ENCODE measurements at regions not wholly inside any gene's neighbourhood (a gene's known extent, or its start where the extent isn't known, plus 50 kb on each side); places are given as distances from the start of the nearest gene placed in this dataset.

DNA sequence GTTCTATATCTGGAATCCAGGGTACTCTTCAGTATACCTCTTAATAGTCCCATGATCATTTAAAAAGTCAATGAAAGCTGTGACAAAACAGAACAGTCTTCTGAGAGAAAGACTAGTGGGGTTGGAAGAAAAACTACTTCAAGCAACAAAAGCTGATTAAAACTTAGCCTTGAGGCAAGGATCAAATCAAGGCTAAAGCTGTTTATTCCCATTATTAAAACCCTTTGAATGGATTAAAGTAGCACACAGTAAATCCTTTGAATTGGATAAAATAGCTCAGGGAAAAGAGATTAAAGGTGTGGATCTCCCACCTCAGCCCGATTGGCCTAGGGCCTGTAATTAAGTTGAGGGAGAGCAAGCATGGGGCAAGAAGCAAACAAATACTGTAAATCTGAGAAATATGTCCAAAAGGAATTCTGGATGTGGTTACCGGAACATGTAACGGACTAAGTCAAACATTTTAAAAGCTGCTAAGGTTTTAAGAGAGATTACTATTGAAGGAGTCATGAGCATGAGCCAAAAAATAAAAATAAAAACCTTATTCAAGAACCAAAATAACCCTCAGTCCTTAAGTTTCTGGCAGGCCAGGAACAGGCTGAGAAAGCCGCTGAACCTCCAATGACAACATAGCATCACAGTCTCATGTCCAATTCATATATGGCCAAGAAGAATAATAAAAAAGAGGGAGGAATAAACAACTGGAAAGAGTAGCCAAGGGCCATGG is 257.3 kb upstream of the NEIL3 start:
- DNase-seq: no peak

DNA sequence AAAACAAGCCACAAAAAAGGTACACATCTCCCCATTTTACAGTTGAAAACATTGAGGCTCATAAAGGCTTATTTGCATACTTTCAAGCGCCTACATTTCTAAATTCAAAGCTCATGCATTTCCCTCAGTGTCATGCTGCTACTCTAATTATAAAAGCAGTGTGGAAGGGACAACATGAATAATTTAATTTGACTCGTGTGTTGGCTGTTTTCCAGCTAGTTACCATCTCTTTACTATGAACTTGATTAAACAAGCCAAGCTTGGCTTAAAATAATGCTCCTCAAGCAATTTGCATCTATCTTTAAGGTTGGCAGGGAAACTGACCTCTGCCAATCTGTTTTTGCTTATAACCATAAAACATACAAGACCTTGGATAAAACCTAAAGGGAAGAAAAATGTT is 252.5 kb upstream of the NEIL3 start:
- DNase-seq: no peak

DNA sequence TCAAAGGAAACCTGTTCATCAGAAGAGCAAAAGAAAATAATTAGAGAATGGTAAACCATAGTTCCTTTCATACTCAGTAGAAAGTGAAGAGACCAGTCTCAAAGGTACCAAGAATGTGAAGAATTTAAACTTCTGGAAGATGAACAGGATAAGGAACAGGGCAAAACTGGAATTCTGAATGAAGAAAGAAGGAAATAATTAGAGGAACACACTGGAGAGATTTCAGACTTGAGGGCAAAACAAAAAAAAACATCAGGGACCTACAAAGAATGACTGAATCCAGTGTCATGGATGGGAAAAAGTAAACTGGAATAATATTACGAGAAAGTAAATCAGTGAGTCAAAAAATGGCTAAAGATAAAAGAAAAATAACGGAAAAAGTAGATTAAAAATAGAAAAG is 245.6 kb upstream of the NEIL3 start:
- DNase-seq: no peak

DNA sequence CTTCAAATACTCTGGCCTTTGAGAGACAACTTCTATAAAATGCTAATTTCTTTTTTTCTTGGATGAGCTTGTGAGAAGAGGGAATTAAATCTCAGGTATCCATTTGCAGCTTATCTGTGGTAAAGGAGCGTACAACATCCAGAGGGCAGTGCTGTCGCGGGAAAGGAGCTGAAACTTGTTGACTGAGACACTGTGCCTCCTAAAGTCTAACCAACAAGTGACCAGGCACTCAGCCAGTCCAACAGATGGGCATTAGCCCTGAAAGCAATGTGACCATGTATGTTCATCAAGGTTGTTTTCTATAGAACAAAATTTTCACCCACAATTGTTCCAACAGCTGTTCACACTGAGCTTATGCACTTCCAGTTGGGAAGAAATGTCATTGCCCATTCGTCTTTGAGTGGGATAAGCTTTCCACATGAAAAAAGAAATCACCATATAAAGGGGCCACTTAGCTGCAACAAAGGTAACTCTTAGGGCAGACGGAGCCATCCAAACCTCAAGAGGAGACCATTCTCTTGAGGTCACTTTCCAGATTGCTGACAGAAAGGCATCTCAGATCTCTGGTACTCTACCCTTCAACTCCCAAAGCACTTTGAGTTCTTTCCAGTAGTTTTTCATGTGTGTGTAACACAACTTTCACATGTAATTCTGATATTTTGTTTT is 244.8 kb upstream of the NEIL3 start:
- DNase-seq: no peak

DNA sequence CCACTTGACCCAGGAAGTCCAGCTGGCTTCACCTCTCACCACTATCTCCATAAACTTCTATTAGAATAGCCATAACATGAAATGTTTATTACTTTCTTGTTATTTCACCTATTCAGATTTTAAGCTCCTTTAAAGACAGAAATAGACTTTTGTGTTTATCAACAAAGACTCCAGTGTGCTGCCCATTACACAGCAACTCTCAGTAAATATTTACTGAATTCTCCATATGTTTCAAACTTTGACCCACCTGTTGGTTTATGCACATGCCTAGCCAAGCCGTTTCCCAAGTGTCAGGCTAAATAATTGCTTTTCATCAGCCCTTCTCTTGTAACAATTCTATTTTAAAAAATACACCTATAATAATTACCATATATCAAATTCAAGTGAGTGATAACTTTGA is 242.9 kb upstream of the NEIL3 start:
- DNase-seq: no peak

DNA sequence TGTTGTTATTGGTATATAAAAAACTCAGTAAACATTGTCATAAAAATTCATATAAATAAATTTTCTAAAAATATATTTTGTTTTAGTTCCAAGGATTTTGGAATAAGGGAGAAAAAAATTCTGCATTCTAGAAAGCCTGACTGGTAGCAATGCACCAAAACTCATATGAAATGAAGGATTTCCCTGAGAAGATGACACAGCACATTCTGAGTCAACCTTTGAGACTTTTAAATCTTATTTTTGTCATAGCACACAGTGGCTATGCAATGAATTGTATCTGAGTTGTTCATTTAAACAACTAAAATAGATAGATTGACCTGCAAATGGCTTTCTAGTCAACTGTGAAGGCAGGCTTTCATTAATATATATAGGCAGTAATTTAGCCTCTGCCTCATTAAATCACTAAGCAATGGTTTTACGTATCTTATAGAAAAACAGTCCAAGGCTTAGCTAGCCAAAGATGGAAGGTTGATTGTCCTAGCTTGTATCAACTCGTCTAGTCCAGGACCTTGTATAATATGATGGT is 239.1 kb upstream of the NEIL3 start:
- DNase-seq: no peak

DNA sequence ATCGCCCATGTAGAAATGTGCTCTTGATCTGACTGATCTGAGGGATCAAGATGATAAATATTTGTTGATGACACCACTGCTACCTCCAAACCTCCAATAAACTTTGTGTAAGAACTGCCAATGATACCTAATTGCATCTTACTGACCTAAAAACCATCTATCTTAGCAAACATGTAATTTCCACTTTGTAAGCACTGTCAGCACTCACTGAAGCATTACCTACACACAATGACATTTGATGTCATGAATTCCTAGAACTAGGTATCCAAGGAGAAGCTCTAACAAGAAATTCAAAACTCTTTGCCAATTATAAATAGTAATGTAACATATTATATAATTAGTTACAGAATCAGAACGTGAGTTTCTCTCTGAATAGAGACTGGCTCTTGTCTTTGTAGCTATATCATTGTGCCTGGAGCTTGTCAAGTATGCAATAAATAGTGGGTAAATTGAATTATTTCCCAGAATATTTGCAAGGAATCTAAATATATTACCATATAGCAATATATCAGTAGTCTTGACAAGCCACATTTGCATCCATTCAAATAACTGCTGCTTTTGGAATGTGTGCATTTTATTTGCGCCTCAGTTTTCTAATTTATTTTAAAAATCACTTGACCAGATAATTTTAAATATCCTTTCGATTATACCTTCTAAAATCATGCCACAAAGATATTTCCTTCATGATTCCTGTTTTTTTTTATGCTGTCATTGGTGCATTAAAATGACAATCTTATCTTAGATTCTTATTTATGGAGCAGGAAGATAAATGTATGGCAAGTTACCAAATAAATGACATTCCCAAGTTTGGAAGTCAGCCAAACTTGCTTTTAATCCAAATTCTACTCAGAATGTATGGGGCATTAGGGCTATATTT is 232.3 kb upstream of the NEIL3 start:
- no peak for DNase-seq

DNA sequence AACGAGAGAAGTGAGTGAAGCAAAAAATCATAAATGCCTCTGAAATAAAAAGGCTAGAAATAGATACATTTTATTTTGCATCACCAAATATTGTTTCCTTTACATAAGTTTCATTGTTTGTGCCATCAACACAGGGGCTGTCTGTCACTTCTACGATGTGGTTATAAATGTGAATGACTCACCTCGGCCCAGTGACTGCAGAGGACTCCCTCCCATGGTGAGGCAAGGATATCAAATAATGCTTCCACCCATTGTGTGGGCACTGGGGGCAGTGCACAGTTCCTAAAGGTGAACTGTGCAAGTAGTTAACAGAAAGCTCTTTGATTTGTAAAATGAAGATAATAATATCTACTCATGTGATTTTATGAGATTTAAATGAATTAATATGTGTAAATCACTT is 230.3 kb upstream of the NEIL3 start:
- no peak for DNase-seq

DNA sequence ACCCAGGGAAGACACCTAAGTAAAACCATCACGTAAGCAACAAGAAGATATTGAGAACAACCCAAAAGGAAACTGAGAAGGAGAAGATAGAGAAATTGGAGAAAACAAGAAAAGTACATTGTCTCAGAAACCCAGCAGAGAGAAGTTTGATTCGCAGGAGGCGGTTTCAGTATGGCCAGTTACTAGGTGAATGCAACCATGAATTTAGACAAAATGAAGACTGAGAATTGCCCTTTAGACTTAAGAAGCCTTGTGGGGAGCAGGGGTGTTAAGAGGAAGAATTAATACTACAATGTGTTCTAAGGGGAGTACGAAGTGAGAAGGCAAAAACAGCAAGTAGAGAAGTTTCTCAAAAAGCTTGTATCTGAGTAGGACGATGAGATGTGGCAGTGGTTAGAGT is 229.3 kb upstream of the NEIL3 start:
- no peak for DNase-seq

DNA sequence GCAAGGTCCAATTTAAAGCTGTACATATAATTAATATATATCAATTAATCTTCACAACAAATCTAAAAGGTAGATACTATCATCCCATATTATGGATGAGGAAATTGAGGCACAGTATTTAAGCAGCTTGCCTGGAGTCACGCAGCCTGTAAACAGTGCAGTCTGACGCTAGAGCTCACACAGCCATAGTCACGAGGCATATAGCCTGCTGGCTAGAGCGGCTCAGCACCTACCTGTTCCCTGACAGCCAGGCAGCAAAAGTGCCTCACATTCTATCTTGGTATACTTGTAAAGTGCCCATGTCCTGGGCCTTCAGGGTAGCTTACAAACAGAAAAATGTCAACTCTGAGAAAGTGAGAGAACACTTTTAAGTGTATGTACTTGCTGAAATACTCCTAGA is 222.6 kb upstream of the NEIL3 start:
- no peak for DNase-seq

DNA sequence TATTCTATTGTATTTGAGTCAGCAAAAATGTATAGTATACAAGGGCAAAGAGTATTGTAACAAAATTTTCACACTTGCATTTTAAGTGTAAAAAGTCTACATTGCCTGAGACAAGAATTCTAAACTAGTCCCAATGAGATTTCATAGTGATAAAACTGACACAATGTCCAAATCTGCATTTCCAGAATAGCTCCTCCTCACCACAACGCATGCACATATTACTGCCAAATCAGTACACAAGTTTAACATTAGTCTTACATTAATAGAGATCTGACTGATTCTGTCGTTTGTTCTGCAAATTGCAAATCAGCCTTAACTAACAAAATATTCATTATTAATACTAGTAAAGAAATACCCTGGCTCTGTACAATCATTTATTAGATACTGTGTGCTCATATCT is 222.2 kb upstream of the NEIL3 start:
- DNase-seq: no peak

DNA sequence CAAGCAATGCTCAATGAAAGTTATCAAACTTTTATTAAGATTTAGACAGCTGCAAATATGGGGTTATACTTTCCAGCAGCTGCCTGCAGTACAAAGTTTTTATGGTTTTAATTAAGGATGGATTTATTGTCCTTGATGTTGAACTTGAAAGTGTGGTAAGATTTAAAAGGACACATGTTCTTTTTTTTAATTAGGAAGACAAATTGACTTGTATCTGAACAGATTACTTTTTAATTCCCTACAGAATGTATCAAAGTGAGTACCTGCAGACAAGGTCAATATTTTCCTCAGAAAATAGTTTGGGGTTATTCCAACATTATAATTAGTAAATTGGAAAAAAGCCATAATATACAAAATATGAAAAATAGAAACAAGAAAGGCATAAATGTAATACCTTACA is 218.2 kb upstream of the NEIL3 start:
- DNase-seq: no peak

DNA sequence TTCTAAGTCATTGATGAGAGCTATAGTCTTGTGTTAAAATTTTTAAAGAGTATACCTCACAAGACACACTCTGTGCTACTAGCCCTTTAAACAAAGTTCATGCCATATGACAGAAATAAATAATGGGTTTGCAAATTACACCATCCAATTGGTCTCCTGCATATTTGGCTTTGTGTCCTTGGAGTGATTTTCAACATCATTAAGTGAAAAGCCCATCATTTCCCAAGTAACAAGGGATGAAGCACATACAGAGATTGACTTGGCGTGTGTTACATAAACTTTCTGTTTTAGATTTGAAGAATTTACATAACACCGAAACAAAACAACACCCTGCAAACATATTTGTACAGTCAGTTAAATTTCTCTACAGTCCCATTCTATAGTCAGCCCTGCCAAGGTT is 216.9 kb upstream of the NEIL3 start:
- DNase-seq: no peak

DNA sequence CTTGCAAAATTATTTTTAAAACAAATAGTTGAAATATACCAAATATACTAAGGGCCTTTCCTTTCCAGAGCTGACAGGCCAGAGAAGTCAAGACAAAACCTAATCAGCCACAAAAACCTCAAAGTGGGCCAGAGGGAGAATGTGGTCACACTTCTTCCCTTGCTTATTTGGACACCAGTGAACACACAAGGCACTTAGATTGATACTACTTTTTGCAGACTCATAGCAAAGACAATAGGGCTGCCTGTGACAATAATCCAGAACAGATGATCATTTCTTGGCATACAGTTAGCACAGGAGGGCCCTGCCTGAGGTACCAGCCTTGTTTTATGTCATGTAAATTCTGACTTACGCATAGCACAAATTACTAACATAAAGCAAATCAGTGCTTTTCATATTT is 215.7 kb upstream of the NEIL3 start:
- DNase-seq: no peak

DNA sequence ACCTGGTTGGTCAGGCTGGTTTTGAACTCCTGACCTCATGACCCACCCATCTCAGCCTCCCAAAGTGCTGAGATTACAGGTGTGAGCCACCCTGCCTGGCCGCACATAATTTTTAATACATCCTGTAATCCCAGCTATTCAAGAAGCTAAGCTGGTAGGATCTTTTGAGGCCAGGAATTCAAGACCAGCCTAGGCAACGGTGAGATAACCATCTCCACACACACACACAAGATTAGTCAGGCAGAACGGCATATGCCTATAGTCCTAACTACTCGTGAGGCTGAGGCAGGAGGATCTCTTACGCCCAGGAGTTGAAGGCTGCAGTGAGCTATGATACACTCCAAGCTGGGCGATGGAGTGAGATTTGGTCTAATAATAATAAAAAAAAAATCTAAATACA is 212.4 kb upstream of the NEIL3 start:
- no peak for DNase-seq

DNA sequence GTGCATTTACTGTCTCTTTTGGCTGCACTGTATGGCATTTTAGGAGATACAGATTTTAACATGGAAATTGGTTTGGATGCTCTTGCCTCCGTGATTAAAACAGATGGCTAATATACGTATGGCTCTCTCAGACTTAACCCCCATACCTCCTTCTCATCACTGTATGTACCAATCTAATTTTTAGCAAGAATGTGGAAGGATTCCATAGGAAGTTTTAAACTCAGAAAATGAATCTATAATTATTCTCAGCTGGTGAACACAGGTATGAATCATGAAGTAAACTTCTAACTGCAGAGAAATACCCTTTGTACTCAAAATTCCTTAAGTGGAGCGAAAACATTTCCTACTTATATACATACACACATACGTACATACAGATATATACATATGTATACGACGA is 210.5 kb upstream of the NEIL3 start:
- DNase-seq: no peak

DNA sequence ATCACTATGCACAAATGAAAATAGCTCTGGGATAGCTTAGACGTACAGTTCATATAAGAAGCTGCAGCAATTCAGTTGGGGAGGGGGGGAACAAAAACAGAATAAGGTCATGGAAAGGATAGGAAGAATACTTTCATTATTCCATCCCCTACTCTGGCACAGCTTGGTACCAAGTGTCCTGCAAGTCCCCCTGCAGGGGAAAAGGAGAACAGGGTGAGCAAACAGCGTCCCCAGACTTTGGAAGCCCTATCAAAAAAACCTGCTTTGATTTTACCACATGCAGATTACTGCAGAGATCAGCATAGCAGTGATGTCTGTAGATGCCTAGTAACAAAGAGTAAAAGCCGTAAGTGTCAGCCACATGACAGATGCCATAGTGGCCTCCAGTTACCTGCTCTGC is 209.4 kb upstream of the NEIL3 start:
- DNase-seq: no peak

DNA sequence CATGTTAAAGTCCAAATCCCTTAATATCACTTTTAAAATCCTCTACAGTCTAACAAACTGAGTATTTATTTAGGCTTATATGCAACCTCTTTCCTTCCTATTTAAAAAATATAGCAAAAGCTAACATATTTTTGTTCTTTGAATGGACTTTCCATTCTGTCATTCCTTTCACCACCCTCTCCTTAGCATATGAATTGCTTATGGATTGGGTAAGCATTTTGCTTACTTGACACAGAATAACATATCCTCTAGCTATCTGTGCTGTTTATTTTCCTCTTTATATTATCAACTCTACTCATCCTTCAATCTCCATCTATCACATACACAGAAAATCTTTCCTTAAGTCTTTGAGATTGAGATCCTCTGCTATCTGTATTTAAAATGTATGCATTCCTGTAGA is 206.1 kb upstream of the NEIL3 start:
- DNase-seq: no peak

DNA sequence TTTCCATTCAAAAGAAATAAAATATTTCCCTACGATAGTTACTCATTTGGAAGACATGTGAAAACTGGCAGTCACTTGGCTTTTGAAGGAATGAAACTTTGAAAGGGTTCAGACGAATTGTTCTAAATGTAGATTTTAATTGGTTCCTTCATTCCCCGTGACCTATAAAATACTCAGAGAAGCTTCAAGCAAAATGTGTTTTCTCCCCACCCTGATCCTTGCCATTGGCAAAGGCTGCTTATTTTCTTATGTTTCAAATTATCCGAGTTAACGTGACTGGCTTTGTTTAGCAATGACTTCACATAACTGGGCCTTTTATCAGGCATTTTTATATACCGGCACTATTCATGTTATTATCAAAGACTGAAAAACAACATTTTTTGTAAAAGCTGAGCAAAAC is 204.1 kb upstream of the NEIL3 start:
- no peak for DNase-seq

DNA sequence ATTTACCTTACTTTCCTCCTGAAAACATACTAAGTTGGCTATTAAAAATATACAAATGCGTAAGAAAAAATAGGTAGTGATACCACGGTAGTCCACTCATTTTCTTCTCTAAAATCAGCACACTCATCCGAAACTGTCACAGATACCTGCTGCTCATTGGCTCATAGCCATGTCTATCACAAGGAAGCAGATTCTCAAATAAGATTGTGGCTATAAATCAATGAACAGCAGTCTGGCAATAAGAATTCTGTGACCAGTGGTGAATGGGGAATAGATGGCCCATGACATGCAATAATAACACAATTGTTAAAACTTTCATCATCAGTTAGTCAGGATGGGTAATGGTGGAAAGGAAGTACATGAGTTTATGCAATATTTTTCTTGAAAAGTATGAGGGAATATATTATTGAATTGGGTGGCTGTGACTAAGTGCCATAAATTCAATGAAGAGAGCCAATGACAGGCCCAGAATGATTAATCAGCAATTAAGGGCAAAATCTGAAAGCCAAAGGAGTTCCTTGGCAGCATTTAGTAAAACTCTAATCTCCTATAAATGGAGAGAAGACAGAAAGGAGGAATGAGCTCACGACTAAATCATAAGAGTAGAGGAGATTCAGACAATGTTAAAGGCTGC is 202.3 kb upstream of the NEIL3 start:
- DNase-seq: no peak

DNA sequence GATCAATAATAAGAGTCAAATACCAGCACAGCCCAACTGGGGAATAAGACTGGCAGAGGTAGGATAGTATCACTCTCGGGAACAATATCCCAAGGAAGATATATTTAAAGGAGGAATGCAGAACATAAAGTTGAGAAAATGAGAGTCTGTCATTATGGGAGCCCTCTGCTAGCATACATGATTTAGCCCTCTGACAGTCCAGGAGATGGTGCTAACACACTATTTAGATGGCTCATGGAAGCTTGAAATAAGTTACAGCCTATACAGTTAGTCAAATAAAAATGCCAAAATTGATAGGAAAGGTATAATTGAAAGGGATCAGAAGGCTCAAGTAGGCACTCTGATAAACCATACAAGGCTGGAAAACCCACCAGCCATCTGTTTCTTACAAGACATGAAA is 201.0 kb upstream of the NEIL3 start:
- no peak for DNase-seq

DNA sequence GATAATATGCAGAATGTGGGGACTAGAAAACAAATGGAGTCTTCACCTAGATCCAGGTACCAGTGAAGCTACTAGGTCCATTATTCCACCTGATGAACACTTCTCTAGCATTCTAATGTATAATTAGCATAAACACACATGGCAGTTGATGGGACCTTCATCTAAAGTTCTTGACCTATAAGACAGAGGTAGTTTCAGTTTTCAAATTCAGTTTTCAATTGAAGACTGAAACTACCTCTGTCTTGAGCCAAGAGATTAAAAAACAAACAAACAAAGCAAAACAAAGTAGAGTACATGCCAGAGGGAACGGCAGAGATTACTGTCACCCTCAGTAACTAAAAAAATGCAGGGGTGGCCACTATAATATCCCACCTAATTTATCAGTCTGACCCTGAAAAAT is 199.9 kb upstream of the NEIL3 start:
- no peak for DNase-seq

DNA sequence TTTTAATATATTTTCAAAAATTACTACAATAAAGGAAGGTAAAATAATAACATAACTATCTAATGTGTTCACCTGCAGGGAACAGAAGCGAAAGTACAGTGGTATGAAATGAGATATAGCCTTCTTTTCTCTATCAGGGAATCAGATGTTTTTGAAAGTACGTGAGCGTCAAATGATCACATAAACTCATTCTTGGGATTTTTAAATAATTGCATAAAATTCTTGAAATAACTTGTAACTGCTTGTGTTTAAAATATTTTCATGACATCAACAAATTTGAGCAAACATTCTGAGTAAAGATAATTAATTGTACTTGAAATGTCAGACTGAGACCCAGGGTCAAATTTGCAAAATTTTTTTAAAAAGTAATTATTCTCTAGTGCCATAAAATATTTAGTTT is 193.5 kb upstream of the NEIL3 start:
- no peak for DNase-seq

Measured in CD4-positive, alpha-beta T cell treated with Interferon alpha-2 for 1 hour (primary cell).